ENCODE measurements at regions not wholly inside any gene's neighbourhood (a gene's known extent, or its start where the extent isn't known, plus 50 kb on each side); places are given as distances from the start of the nearest gene placed in this dataset.

- no peak for DNase-seq
Measured at GRCh38 chr2:195029804-195030654, 627.0 kb upstream of the SLC39A10 start.

GRCh38 chr2:195027947-195028346 lies 629.1 kb upstream of the SLC39A10 start:
- DNase-seq: no peak

GRCh38 chr2:195026261-195026660 lies 630.8 kb upstream of the SLC39A10 start:
- DNase-seq: no peak

GRCh38 chr2:195022508-195022830 lies 634.6 kb upstream of the SLC39A10 start:
- no peak for DNase-seq

GRCh38 chr2:195021711-195022507 lies 635.1 kb upstream of the SLC39A10 start:
- no peak for DNase-seq

- no peak for DNase-seq
Measured at GRCh38 chr2:195018462-195018861, 638.6 kb upstream of the SLC39A10 start.

- no peak for DNase-seq
Measured at GRCh38 chr2:195017890-195018289, 639.1 kb upstream of the SLC39A10 start.

- no peak for DNase-seq
Measured at GRCh38 chr2:195016841-195017240, 640.2 kb upstream of the SLC39A10 start.

GRCh38 chr2:195009202-195009601 lies 647.8 kb upstream of the SLC39A10 start:
- DNase-seq: no peak

- DNase-seq: no peak
Measured at GRCh38 chr2:195006856-195007255, 650.2 kb upstream of the SLC39A10 start.

GRCh38 chr2:195003881-195004471 lies 653.0 kb upstream of the SLC39A10 start:
- no peak for DNase-seq

- DNase-seq: no peak
Measured at GRCh38 chr2:195001924-195002323, 655.1 kb upstream of the SLC39A10 start.

GRCh38 chr2:194999771-195000170 lies 657.3 kb upstream of the SLC39A10 start:
- DNase-seq: no peak

GRCh38 chr2:194992648-194993047 lies 664.4 kb upstream of the SLC39A10 start:
- DNase-seq: no peak

- no peak for DNase-seq
Measured at GRCh38 chr2:194985258-194985657, 671.8 kb upstream of the SLC39A10 start.

GRCh38 chr2:194962254-194962653 lies 694.8 kb upstream of the SLC39A10 start:
- no peak for DNase-seq

GRCh38 chr2:194954218-194954617 lies 702.8 kb upstream of the SLC39A10 start:
- no peak for DNase-seq

- no peak for DNase-seq
Measured at GRCh38 chr2:194946826-194947225, 710.2 kb upstream of the SLC39A10 start.

GRCh38 chr2:194938066-194938465 lies 719.0 kb upstream of the SLC39A10 start:
- DNase-seq: no peak

- no peak for DNase-seq
Measured at GRCh38 chr2:194927489-194927888, 729.5 kb upstream of the SLC39A10 start.

GRCh38 chr2:194926873-194927272 lies 730.2 kb upstream of the SLC39A10 start:
- no peak for DNase-seq

GRCh38 chr2:194925742-194926141 lies 731.3 kb upstream of the SLC39A10 start:
- DNase-seq: no peak

GRCh38 chr2:194917519-194917918 lies 739.5 kb upstream of the SLC39A10 start:
- DNase-seq: no peak

- DNase-seq: no peak
Measured at GRCh38 chr2:194915485-194915884, 741.5 kb upstream of the SLC39A10 start.
